Fibroblast of the conjunctiva (primary cell): ENCODE measurements at regions not wholly inside any gene's neighbourhood (a gene's known extent, or its start where the extent isn't known, plus 50 kb on each side); places are given as distances from the start of the nearest gene placed in this dataset.
"Not testable (repeated sequence)": the region's sequence is repeated elsewhere in the genome, so short reads cannot be mapped to it uniquely, and the experiment has no call there.

Experiments used
- DNase-seq: peaks from one replicate; pipeline ENCODE4 v3.0.0-alpha.2; 2010; ENCODE audit warnings: low read depth

DNA sequence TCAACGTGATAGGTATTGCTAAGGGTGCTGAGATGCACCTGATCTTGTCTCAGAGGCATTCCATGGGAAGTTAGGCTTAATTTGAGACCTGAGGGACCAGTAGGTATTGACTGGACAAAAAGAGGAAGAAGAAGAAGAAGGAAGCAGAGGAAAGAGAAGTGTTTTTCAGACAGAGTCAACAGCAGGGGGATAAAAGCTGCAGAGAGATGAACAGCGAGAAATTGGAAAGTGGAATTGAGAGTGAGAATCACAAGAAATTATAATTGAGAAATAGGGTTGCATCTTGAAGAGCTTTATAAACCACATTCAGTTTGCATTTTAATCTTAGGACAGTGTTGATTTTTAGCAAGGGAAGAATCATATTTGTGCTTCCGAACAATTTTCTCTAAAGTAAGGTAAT is 254.0 kb downstream of the CD83 start:
- no peak for DNase-seq

DNA sequence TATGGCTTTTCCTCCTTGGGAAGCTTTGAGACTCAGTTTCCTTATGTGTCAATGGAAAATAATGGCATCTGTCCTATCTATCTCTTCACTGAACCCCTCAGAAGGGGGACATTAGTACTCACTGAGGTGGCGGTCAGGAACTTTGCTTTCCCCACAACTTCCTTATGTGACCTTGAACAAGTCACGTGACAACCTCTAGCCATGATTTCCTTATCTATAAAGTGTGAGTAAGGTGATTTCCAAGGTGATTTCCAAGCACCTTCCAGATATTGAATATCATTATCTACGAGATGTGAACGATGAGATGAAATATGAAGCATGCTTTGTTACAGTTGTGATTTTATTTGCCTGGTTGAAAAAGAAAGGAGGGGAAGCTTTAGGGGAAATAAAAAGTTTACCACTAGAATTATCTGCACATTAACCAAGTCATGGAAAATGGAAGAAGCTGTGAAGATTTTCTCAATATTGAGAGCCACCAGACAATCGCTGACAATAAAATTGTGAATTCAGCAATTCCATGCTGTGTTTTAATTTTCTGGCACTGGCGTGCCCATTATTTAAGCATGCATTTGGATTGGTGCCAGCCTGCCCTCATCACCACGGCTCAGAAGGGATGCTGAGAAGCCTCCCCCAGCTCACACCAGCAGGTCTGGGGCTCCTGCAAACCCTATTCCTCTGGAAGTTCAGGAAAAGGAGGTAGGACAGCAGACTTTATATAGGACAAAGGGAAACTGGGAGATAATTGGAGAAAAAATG is 255.3 kb downstream of the CD83 start:
- no peak for DNase-seq

DNA sequence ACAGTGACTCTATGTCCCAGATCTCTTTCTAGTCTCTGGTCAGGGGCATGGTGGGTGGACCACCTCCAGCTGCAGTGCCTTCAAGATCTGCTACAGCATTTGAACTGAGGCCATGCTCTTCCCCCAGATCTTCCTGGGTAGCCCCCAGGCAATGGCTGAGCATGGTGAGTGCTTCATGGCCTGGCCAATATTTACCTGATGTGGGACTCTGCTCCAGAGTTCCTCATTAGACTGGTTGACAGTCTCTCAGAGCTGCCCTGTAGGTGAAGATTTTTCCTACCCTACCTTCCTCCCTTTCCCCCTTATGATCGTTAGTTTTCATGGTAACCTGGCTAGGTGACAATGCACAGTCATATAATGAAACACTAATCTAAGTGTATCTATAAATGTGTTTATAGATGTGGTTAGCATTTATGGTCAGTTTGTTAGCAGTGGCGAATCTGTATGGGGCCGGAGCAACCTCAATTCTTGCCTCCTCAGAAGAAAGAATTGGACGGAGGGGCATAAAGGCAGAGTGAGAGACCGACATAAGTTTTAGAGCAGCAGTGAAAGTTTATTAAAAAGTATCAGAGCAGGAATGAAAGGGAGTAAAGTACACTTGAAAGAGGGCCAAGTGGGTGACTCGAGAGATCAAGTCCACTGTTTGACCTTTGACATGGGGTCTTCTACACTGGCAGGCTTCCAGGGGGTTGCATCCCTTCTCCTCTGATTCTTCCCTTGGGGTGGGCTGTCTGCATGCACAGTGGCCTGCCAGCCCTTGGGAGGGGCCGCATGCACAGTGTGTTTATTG is 256.3 kb downstream of the CD83 start:
- DNase-seq, result no peak

DNA sequence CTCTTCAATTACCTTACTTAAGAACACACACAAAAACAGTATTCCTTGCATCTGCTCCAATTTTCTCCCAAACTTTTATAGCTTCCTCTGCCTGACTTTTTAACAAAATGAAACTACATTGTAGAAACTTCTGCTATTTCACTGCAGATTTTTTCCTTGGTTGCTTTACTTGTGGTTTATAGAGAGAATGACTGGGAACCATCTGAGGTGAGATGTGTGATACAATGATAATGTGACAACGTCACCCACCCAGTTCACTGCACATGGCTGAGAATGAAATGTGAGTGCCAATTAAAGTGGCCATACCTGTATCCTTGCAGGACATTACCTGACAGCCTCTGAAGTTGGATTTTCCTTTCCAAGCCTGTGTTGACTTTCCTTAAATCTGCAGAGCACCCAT is 258.4 kb downstream of the CD83 start:
- DNase-seq, result no peak

DNA sequence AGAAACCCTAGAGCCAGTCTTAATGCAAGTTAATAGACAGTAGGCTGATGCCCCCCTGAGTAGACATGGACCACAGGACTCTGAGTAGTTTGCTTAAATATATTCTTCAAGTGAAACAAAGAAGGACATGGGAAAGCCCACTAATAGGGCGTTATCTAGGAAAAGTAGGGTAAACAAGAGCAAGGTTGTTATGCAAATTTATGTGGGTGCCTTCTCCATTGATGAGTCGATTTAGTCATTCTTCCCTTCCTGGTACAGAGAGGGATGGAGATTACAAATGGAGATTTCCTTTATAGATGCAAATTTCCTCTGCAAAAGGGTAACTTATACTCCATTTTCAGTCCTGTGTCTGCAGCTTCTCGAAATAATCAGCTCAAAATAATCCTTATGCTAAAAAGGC is 262.0 kb downstream of the CD83 start:
- no peak for DNase-seq

DNA sequence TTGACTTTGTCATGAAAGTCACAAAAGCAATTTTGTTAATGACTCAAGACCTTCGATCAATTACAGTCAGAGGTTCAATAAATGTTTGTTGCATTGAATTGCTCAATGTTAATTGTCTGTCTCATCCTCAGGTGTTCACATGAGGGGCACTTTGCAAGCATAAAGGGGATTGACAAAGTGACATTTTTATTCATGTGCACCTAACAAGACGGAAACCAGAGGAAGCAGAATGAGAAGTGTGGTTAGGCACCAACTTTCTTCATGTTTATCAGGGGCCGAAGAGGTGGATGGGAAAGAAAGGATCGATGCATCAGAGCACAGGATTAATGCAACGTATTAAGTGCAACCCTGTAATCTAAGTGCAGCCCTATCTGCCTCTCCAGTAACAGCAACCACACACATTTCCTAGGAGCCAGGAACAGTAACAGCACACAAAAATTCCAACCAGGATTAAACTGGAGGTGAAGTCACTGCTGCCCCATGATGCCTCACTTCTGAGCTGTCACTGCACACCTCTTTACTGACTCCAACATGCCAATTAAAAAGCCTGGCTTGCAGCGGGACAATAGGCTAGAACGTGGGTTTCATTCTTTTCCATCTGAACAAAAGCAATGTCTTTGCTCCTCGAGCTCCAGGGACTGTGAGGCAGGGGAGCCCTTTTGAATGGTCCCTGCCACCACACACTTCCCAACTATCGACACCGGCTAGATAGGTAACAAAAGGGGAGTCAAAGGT is 262.7 kb downstream of the CD83 start:
- DNase-seq, result no peak

DNA sequence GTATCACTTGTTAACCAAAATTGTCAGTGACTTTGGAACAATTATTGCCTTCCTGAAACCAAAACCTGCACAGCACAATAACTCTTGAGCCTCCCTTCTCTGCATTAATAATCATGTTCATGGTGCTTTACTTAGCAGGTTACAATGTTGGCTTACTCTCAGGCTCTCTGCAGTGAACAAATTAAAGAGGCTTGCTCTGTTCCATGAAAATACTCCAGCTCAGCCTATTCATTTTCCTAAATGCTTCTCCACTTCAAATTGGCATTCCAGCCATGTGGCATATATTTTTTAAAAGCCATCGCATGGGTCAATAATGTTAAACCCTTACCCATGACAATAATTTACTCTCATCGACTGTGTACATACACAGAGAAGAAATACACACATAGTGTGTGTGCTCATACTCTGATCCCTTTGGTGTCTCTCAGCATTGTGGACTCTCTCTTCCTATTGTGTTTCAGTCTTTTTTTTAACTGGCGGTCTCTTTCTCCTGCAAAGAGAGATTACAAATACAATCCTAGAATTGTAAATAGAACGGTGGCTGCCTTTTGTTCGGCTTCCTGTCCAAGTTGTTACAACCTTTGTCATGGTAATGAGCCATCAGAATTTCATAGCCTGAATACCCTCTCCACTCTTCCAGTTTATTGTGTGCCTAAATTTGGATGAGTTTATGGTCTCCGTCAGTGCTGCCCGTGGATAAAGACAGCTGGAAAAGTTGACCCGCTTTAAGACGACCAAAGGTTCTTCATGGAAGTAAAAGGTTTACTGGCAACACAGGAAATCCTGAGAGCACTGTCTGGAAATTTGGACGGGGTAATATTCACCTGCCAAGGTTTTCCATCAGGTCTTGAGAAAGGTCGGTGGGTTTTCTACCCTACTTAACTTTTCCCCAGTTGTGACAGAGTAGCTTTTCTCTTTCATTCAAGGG is 263.6 kb downstream of the CD83 start:
- no peak for DNase-seq

DNA sequence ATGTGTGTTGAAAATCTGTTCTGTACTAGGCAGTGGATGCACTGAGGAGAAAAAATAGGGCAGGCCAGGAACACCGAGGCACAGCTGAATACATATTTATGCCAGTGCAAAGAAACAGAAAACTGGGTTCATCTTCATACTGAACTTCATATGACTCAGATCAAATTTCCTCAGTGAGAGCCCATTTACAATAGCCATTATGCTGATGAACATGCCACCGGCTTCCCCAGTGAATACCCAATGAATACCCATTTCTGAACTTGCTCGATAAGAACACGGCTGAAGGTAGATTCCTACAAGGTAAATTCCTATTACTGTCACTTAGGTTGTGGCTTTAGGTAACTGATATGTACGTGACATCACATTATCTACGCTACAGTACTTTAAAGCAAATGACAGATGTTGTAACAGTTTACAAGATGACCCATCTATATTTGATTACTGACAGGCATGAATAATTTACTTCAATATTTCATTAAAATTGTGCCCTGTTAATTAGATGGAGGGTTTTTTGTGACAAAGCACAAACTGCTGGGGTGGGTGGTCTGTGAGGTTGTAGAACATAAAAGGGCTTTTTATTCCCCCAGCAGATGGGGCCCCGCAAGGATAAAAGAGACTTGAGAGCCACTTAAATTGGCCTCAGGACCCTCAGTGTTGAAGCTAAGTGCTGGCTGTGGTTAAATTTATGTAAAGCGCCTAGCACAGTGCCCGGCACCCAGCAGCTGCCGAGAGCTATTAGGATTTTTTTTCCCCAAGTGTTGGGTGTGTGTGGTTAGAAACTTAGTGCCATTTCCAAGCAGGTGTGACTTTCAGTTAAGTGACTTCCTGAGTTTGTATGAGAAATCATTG is 264.5 kb downstream of the CD83 start:
- no peak for DNase-seq

DNA sequence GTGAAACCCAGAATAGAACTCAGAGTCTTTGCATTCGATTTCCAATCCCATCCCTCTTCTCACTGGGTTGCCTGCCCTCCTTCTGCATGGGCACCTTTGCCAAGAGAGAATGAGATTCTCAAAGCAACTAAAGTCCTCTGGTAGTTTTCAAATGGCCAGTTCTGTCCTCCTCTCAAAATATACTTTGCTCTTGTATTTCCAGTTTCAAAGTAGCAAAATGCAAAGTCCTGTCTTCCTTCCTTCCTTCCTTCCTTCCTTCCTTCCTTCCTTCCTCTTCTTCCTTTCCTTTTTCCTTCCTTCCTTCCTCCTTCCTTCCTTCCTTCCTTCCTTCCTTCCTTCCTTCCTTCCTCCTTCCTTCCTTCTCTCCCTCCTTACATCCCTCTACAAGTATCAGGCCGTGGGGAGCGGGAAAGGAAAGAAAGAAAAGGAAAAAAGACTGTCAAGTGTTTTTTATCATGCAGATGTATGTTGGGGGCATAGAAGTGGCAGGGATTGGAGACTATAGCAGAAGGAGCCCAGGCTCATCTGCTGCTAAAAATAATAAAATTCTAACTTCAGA is 265.2 kb downstream of the CD83 start:
- DNase-seq, result no peak

DNA sequence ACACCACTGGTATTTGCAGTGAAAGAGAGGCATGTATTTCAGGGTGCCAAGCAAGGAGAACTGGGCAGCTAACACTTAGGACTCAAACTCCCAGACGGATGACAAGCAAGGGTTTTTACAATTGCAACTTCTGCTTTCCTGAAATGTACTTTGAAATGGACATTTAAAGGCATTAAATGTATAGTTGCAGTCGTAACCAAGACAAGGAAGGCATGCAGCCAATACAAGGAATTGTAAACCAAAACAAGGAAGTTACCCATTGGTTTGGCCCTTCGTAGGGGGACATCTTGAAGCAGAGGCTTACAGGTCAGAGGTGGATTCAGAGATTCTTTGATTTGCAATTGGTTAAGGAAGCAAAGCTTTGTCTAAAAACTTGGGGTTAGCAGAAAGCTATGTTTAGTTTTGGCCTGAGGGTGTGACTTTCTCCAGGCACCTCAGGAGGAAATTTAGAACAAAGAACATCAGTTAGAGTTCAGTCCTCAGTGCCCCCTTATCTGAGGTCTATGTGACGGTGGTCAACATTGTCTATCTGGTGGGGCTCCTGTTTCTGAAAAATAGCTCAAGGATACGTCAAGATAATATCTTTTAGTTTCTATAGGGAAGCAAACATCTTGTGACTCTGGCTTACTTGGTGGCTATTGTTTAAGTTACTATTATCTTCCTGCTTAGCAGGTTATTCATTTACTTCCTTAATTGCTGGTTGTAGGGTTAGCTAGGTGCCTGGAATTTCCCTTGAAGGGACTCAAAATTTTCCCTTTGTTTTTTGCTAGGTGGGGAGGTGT is 266.0 kb downstream of the CD83 start:
- DNase-seq, result no peak

DNA sequence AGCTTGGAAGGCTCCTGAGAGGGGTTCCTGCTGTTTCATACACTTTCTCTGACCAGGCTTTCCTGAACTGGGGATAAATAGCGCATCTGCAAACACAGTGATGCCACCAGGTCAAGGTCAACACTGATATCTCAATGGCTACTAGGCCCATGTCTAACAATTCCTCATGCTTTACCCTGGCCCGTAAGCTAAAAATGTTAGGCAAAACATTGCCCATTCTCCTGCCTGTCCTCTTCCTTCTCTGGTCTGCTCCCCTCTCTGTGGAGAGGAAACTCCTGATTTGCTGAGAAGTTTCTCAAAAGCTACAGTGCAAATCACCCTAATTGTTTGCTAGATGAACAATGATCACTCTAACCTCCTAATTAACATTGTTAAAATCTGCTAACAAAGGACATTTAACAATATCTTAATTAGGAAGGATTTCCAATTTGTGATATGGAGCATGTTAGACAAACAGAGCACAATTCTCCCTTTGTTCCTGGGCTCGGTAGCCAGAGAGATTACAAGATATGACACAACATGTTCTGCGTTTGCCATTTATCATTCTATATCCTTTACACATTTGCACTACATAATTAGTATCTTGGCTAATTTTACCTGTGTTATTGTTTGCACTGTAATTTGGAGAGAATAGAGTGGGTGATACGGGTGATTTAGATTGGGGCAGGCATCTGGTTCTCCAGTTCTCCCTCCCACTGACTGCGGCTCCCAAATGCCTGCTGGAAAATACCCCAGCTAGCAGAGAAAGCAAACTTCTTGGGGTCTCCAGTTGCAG is 266.8 kb downstream of the CD83 start:
- no peak for DNase-seq

DNA sequence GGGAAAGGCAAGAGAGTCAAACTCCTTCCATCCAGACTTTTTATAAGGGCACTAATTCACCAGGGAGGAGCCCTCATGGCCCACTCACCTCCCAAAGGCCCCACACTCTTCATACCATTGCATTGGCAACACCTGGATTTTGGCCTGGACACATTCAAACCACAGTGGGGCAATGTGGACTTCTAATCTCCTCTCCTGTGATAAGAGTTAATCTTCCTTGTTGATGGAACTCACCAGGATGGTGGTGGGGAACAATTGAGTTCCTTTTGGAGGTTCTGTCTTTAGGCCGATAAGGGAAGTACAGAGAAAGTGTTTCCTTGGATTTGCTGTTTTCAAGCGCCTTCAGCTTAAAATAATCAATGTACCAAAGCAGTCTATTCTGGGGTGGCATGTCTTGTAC is 268.7 kb downstream of the CD83 start:
- DNase-seq, result no peak

DNA sequence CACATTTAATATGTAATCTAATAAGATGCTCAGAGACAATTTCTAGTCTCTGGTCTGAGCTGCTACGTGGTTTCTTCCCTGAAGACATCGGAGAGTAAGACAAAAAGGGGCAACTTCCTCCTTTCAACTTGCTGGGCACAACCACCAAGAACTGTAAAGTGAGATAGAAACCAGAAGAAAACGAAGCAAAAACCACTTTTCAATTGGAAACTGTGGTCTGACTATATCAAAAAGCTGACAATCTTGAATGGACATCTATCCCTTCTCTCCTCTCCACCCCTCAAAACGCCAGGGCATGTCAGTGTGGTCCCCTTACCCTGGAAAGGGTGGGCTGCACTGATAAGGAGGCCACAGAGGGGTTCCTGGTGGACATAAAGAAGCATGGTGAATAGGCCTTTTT is 269.1 kb downstream of the CD83 start:
- no peak for DNase-seq

DNA sequence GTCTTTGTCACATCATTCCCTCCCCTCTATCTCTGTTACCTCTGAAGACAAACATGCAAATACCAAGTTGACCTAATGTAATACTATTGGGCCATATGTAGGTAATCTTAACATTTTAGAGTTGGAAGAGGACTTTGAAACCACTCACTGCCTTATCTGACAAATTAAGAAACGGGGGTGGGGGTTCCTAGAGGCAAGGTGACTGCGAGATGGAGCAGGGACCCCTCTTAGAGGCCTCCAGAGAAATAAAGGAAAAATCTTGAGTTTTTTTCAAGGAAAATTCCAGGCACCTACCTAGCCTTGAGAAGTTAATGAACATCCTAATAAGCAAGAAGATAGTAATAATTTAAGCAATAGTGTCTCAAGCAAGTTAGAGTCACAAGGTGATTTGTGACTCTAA is 270.8 kb downstream of the CD83 start:
- DNase-seq, result no peak

DNA sequence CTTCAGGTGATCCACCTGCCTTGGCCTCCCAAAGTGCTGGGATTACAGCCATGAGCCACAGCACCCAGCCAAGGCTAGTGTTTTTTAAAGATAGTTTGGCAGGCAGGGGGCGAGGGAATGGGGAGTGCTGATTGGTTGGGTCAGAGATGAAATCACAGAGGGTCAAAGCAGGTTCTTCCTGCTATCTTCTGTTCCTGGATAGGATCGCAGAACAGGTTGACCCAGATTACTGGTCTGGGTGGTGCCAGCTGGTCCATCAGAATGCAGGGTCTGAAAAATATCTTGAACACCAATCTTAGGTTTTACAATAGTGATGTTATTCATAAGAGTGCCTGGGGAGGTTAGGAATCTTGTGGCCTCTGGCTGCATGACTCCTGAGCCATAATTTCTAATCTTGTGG is 272.2 kb downstream of the CD83 start:
- not testable (repeated sequence) for DNase-seq

DNA sequence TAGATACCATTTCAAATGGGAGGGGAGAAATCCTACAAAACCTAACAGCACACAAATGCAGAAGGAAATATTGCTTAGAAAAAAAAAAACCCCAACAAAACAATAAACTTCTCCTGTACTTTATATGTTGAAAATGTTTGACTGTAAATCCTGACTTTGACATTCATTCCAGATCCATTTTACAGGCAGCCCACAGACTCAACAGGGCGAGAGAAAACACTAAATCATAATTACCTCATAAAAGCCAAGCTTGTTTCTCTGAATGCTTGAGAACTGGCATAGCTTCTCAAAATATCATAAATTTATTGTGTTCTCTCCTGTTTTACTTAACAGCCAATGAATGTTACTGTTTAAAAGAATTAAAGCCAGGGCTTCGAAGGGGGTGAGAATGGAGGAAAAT is 273.2 kb downstream of the CD83 start:
- DNase-seq, result no peak

DNA sequence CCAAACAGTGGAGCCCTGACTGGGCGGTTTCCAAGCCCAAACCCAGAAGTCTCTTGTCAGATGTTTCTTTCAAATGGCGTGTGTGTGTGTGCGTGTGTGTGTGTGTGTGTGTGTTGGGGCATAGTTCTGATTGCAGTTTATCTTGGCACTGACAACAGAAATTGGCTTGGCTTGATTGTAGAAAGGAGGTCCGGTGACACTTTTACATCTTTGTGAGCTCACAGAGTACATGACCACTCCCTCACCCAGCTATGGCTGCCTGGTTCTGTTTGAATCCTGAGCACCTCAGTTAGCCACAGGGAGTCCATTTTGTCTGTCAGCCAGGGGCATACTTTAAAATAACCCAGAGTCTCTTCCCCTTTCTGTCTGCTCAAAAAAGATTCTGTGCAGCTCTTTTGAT is 276.3 kb downstream of the CD83 start:
- DNase-seq, result no peak

DNA sequence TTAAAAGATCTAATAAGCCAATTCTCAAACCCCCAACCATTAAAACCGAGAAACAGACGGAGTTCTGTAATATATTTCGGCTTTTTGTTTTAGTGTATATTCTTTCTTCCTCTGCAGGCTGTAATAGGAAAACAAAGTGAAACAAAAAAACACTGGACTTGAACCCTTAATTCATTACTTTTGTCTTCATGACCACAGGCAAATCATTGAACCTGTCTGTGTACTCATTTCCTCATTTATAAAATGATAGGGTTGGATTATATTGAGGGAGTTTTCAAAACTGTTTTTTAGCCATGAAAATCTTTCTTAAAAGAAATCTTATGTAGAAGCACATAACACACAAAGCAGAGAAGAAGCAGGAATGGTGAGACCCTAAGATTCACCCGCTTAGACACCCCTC is 278.8 kb downstream of the CD83 start:
- no peak for DNase-seq
